GM12878 (cell line): ENCODE measurements at regions not wholly inside any gene's neighbourhood (a gene's known extent, or its start where the extent isn't known, plus 50 kb on each side); places are given as distances from the start of the nearest gene placed in this dataset.

Experiments used
- ATAC-seq: fragments of 200-7000 bp; cut with Tn5 transposase; 3 replicates; pipeline ENCODE4 v1.9.1; 2020; ENCODE audit warnings: mild to moderate bottlenecking, moderate library complexity
- BruUV-seq: library from RNA; stranded (reverse); fragments of 400-500 nt; replicated peaks from 2 replicates; lab custom pipeline; 2021; lab: Mats Ljungman, UMichigan
- CTCF ChIA-PET: fragments of 300-600 bp; sonication (Branson Sonifier 250); formaldehyde crosslinking; extraction: SDS; loops from one replicate; lab custom pipeline; 2021; ENCODE audit warnings: inconsistent platforms; lab: Yijun Ruan, JAX
- POLR2A ChIA-PET: fragments of 350-600 bp; formaldehyde crosslinking; extraction: SDS; loops from one replicate; lab custom pipeline; 2021; ENCODE audit warnings: inconsistent platforms; lab: Charles Lee
- RAD21 ChIA-PET: fragments of 300-600 bp; sonication (Branson Sonifier 250); formaldehyde crosslinking; loops from one replicate; lab custom pipeline; 2023; ENCODE audit warnings: antibody characterized with exemption; ENCODE audit not compliant: unreplicated experiment; lab: Charles Lee
- SMC1A ChIA-PET: fragments of 300-600 bp; sonication (Branson Sonifier 250); formaldehyde crosslinking; loops from one replicate; lab custom pipeline; 2023; ENCODE audit not compliant: unreplicated experiment, uncharacterized antibody; lab: Charles Lee
- DNase-seq: peaks from one replicate; pipeline ENCODE4 v3.0.0-alpha.2; 2011; ENCODE audit warnings: low read depth, low spot score
- FAIRE-seq: peaks from 3 replicates; lab custom pipeline; 2011; peaks lifted over from hg19 to GRCh38; lab: Jason Lieb, UNC
- H2AFZ ChIP-seq: 2 replicates; pipeline ENCODE4 v1.6.0; 2011; ENCODE audit warnings: low read depth, low read length, control low read depth; ENCODE audit not compliant: control insufficient read depth
- H3K27ac ChIP-seq: 2 replicates; pipeline ENCODE4 v1.5.1; 2011; ENCODE audit warnings: control low read depth; ENCODE audit not compliant: control insufficient read depth, insufficient read depth
- H3K27me3 ChIP-seq, 2 experiments: replicated peaks in 1 of 2; 2 replicates each; pipeline versions ENCODE4 v1.6.0 to v1.6.1; 2011; ENCODE audit warnings: low read length in 1 of 2; ENCODE audit not compliant: control insufficient read depth in 2 of 2, insufficient read depth in 2 of 2
- H3K36me3 ChIP-seq, 2 experiments: 2 replicates each; pipeline ENCODE4 v1.5.1; 2011; ENCODE audit warnings: low read length in 1 of 2; ENCODE audit not compliant: control insufficient read depth in 2 of 2, insufficient read depth in 2 of 2
- H3K4me1 ChIP-seq: 2 replicates; pipeline ENCODE4 v1.6.1; 2011; ENCODE audit warnings: mild to moderate bottlenecking, low read length, moderate library complexity, mixed read lengths; ENCODE audit not compliant: control insufficient read depth, insufficient read depth
- H3K4me2 ChIP-seq: 2 replicates; pipeline ENCODE4 v1.6.0; 2011; ENCODE audit warnings: control low read depth; ENCODE audit not compliant: control insufficient read depth, insufficient read depth
- H3K4me3 ChIP-seq: fragments of 200-600 bp; sonication (generic); 2 replicates; pipeline ENCODE4 v1.5.1; 2016
- H3K79me2 ChIP-seq: 2 replicates; pipeline ENCODE4 v1.6.0; 2011; ENCODE audit warnings: low read length; ENCODE audit not compliant: control insufficient read depth, insufficient read depth
- H3K9ac ChIP-seq: 2 replicates; pipeline ENCODE4 v1.8.0; 2011; ENCODE audit warnings: low read length, control low read depth, mixed read lengths; ENCODE audit not compliant: control insufficient read depth, insufficient read depth
- H3K9me3 ChIP-seq: replicated peaks from 3 replicates; pipeline ENCODE4 v1.5.1; 2011; ENCODE audit warnings: mild to moderate bottlenecking, low read length; ENCODE audit not compliant: control insufficient read depth, insufficient read depth
- H4K20me1 ChIP-seq: 2 replicates; pipeline ENCODE4 v1.6.0; 2011; ENCODE audit not compliant: control insufficient read depth, insufficient read depth
- CBX5 ChIP-seq: sonication (generic); IDR thresholded peaks from 2 replicates; pipeline ENCODE4 v1.6.1; 2016; ENCODE audit warnings: low read depth, moderate library complexity, mild to moderate bottlenecking, inconsistent platforms
- HDAC6 ChIP-seq: fragments of 200-600 bp; sonication (generic); IDR thresholded peaks from one replicate; pipeline ENCODE4 v1.8.0; 2017; ENCODE audit warnings: antibody characterized with exemption; ENCODE audit not compliant: unreplicated experiment
- PAX8 ChIP-seq: fragments of 450-650 bp; IDR thresholded peaks from 2 replicates; pipeline ENCODE4 v1.6.1; 2017; ENCODE audit warnings: mild to moderate bottlenecking, moderate library complexity
- TCF12 ChIP-seq: IDR thresholded peaks from 2 replicates; pipeline ENCODE4 v1.6.1; 2011; ENCODE audit warnings: low read depth, mild to moderate bottlenecking, low read length
- WGBS: methylation state at CpG from one replicate; pipeline ENCODE4 v1.1.6; 2016; ENCODE audit warnings: low lambda C conversion rate; ENCODE audit not compliant: insufficient replicate concordance, insufficient coverage; ENCODE audit errors: missing lambda C conversion rate; 5-methylcytosine and 5-hydroxymethylcytosine counted together
- in situ Hi-C: fragments of 300-500 bp; cut with MboI; formaldehyde crosslinking; loops from 9 replicates; pipeline ENCODE4 v1.14.3; 2018; ENCODE audit warnings: mixed read lengths
- intact Hi-C: fragments of 100-400 bp; cut with micrococcal nuclease; formaldehyde crosslinking; loops from one replicate; pipeline ENCODE4 v1.14.2; 2022; ENCODE audit not compliant: unreplicated experiment
- TF ChIP-seq, protein P1 (sequence below): IDR thresholded peaks from 2 replicates; pipeline ENCODE4 v1.6.1; 2012; ENCODE audit warnings: low read depth, low read length, improper control_type of control experiment

DNA sequence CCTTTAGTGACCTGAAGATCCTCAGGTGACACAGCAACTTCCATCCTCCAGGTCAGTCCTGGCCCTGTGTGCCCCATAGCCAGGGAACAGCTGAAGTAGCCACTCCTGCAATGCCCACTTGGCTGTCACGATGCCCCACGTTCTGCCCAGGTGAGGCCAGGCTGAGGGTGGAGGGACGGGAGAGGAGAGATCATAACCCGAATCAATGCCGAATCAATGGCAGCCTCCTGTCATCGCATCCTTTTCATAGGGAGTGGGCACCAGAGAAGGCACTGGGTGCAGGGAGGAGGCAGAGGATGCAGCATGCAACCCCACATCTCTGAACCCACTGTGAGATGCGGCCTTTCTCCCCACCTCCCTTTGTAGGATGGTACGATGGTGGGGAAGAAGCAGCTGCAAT lies 75.3 kb upstream of the EPC2 start:
- ChIA-PET POLR2A (no interaction called here), SMC1A (no interaction called here), CTCF (no interaction called here), RAD21 (no interaction called here)
- Histone ChIP-seq H3K4me1 (no peaks in the 10 kb centered on the region), H3K9ac (no peak overlapping the region), H4K20me1 (no peaks in the 10 kb centered on the region), H3K4me3 (no peak overlapping the region), H2AFZ (no peak overlapping the region), H3K4me2 (no peak overlapping the region), H3K27me3 (no peaks in the 10 kb centered on the region; a peak in 2 of 4 replicates), H3K79me2 (no peaks in the 10 kb centered on the region), H3K27ac (no peak overlapping the region), H3K9me3 (no peaks in the 10 kb centered on the region), H3K36me3 (no peaks in the 10 kb centered on the region)
- no peak for FAIRE-seq
- in situ Hi-C loops (no loop called here), intact Hi-C loops (loop anchor here (5.0 kb wide), 1 partner anchor 423 kb away; no protein-coding TSS in a partner anchor)
- TF ChIP-seq PAX8 (no peak), TCF12 (no peak)
- TF ChIP-seq, protein P1, sequence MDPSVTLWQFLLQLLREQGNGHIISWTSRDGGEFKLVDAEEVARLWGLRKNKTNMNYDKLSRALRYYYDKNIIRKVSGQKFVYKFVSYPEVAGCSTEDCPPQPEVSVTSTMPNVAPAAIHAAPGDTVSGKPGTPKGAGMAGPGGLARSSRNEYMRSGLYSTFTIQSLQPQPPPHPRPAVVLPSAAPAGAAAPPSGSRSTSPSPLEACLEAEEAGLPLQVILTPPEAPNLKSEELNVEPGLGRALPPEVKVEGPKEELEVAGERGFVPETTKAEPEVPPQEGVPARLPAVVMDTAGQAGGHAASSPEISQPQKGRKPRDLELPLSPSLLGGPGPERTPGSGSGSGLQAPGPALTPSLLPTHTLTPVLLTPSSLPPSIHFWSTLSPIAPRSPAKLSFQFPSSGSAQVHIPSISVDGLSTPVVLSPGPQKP, result no peak
- no peak for ATAC-seq
- 63% methylated on average over 8 of the region's 8 CpGs for WGBS
- DNase-seq, result no peak
- no TSS peak for BruUV-seq

DNA sequence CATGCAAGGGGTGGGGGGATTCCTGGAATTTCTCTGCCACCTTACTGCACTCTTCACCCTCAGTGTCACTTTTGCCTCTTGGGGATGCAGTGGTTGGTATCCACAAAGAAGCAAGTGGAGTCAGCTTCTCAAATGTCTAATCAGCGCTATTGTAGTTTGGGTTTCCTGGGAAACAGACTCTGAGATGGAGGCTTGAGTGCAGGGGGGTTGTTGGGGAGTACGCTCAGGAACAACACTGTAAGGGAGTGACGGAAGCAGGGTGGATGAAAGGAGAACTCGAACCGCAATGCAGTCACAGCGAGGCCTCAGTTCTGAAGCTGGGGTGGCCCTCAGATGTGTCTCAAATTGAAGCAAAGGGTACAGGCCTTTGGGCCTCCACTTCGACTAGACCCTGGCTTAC lies 73.6 kb upstream of the EPC2 start:
- ChIA-PET SMC1A (no interaction called here), RAD21 (no interaction called here), POLR2A (no interaction called here), CTCF (no interaction called here)
- Histone ChIP-seq H3K27me3 (peaks cover 0 to 4% of the 10 kb centered on the region in 2 experiments; a peak in 2 of 4 replicates), H3K36me3 (no peaks in the 10 kb centered on the region), H3K4me1 (no peaks in the 10 kb centered on the region), H3K4me2 (no peak overlapping the region), H3K4me3 (no peak overlapping the region), H3K9ac (no peak overlapping the region), H3K9me3 (no peaks in the 10 kb centered on the region), H3K27ac (no peak overlapping the region), H2AFZ (no peak overlapping the region), H3K79me2 (no peaks in the 10 kb centered on the region), H4K20me1 (no peaks in the 10 kb centered on the region)
- BruUV-seq, result no TSS peak
- FAIRE-seq, result no peak
- WGBS, result 67% methylated on average over 7 of the region's 7 CpGs
- no peak for TF ChIP-seq HDAC6
- TF ChIP-seq CBX5, result no peak
- in situ Hi-C loops (no loop called here), intact Hi-C loops (no loop called here)
- no peak for ATAC-seq
- no peak for DNase-seq
